Activated CD4-positive, alpha-beta memory T cell treated with anti-CD3 and anti-CD28 coated beads for 36 hours (primary cell): ENCODE measurements at regions not wholly inside any gene's neighbourhood (a gene's known extent, or its start where the extent isn't known, plus 50 kb on each side); places are given as distances from the start of the nearest gene placed in this dataset.

ENCODE experiments used
- CTCF ChIA-PET: fragments of 350-600 bp; sonication (Branson Sonifier 250); formaldehyde crosslinking; loops from one replicate; lab custom pipeline; 2021; ENCODE audit warnings: antibody characterized with exemption, inconsistent platforms; lab: Charles Lee
- POLR2A ChIA-PET: fragments of 350-600 bp; sonication (Branson Sonifier 250); formaldehyde crosslinking; loops from one replicate; lab custom pipeline; 2021; ENCODE audit warnings: antibody characterized with exemption; lab: Charles Lee
- DNase-seq: peaks from one replicate; pipeline ENCODE4 v3.0.0-alpha.2; 2020
- H3K27ac Mint-ChIP-seq: one replicate; pipeline ENCODE4 v1.8.0; 2021; ENCODE audit warnings: mixed read lengths
- H3K27me3 Mint-ChIP-seq: one replicate; pipeline ENCODE4 v1.8.0; 2021; ENCODE audit warnings: mixed read lengths
- H3K36me3 Mint-ChIP-seq: one replicate; pipeline ENCODE4 v1.8.0; 2021; ENCODE audit warnings: mixed read lengths
- H3K4me1 Mint-ChIP-seq: one replicate; pipeline ENCODE4 v1.8.0; 2021; ENCODE audit warnings: low read depth, mixed read lengths
- H3K4me3 Mint-ChIP-seq: one replicate; pipeline ENCODE4 v1.8.0; 2021; ENCODE audit warnings: mild to moderate bottlenecking, mixed read lengths
- H3K9me3 Mint-ChIP-seq: one replicate; pipeline ENCODE4 v1.8.0; 2021; ENCODE audit warnings: mixed read lengths
- intact Hi-C: fragments of 100-400 bp; cut with micrococcal nuclease; formaldehyde crosslinking; loops from one replicate; pipeline ENCODE4 v1.15.1; 2023

- DNase-seq = no peak
- Mint-ChIP-seq H3K36me3 (no peaks in the 10 kb centered on the region), H3K4me3 (no peak overlapping the region), H3K4me1 (no peaks in the 10 kb centered on the region), H3K9me3 (peaks cover 10% of the 10 kb centered on the region), H3K27me3 (no peaks in the 10 kb centered on the region), H3K27ac (no peak overlapping the region)
- CTCF ChIA-PET = no interaction called here
- POLR2A ChIA-PET = no interaction called here
- intact Hi-C loops = no loop called here
Measured at GRCh38 chr10:83582407-83583095, 556.8 kb upstream of the GHITM start.

GRCh38 chr10:83585686-83586085 lies 553.6 kb upstream of the GHITM start:
- H3K4me3 Mint-ChIP-seq = no peak overlapping the region
- no peaks in the 10 kb centered on the region for H3K4me1 Mint-ChIP-seq
- H3K36me3 Mint-ChIP-seq = no peaks in the 10 kb centered on the region
- H3K9me3 Mint-ChIP-seq = peaks cover 2% of the 10 kb centered on the region
- intact Hi-C loops = no loop called here
- CTCF ChIA-PET = no interaction called here
- POLR2A ChIA-PET = no interaction called here
- DNase-seq = no peak
- H3K27me3 Mint-ChIP-seq = no peaks in the 10 kb centered on the region
- H3K27ac Mint-ChIP-seq = no peak overlapping the region

GRCh38 chr10:83592337-83592935 lies 546.9 kb upstream of the GHITM start:
- intact Hi-C loops = no loop called here
- H3K4me1 Mint-ChIP-seq = no peaks in the 10 kb centered on the region
- H3K27ac Mint-ChIP-seq = no peak overlapping the region
- no peak overlapping the region for H3K4me3 Mint-ChIP-seq
- no peaks in the 10 kb centered on the region for H3K36me3 Mint-ChIP-seq
- no peaks in the 10 kb centered on the region for H3K27me3 Mint-ChIP-seq
- peaks cover 18% of the 10 kb centered on the region for H3K9me3 Mint-ChIP-seq
- ChIA-PET POLR2A (no interaction called here), CTCF (no interaction called here)
- DNase-seq = no peak

GRCh38 chr10:83603708-83604107 lies 535.6 kb upstream of the GHITM start:
- H3K4me3 Mint-ChIP-seq = no peak overlapping the region
- H3K36me3 Mint-ChIP-seq = no peaks in the 10 kb centered on the region
- peaks cover 2% of the 10 kb centered on the region for H3K9me3 Mint-ChIP-seq
- CTCF ChIA-PET = interaction anchor here (1.3 to 1.4 kb wide), 2 partner anchors 11 to 268 kb away, joined by 3 to 4 read pairs; no protein-coding TSS in a partner anchor
- no peak for DNase-seq
- peaks cover 6% of the 10 kb centered on the region for H3K4me1 Mint-ChIP-seq
- H3K27ac Mint-ChIP-seq = no peak overlapping the region
- H3K27me3 Mint-ChIP-seq = no peaks in the 10 kb centered on the region
- intact Hi-C loops = loop anchor here (1.0 kb wide), 1 partner anchor 77 kb away; no protein-coding TSS in a partner anchor
- POLR2A ChIA-PET = interaction anchor here (0.6 kb wide), 1 partner anchor 27 kb away, joined by 6 read pairs; no protein-coding TSS in a partner anchor

GRCh38 chr10:83605783-83606630 lies 533.3 kb upstream of the GHITM start:
- no peaks in the 10 kb centered on the region for H3K36me3 Mint-ChIP-seq
- H3K4me1 Mint-ChIP-seq = peaks cover 6% of the 10 kb centered on the region
- H3K27ac Mint-ChIP-seq = no peak overlapping the region
- ChIA-PET CTCF (no interaction called here), POLR2A (no interaction called here)
- H3K9me3 Mint-ChIP-seq = peaks cover 2% of the 10 kb centered on the region
- intact Hi-C loops = no loop called here
- H3K27me3 Mint-ChIP-seq = no peaks in the 10 kb centered on the region
- DNase-seq = no peak
- H3K4me3 Mint-ChIP-seq = no peak overlapping the region

- intact Hi-C loops = no loop called here
- DNase-seq = no peak
- Mint-ChIP-seq H3K9me3 (peaks cover 2% of the 10 kb centered on the region), H3K36me3 (no peaks in the 10 kb centered on the region), H3K27me3 (no peaks in the 10 kb centered on the region), H3K4me3 (no peak overlapping the region), H3K4me1 (peaks cover 6% of the 10 kb centered on the region), H3K27ac (no peak overlapping the region)
- CTCF ChIA-PET = no interaction called here
- POLR2A ChIA-PET = no interaction called here
Measured at GRCh38 chr10:83607959-83608745, 531.2 kb upstream of the GHITM start.

GRCh38 chr10:83612050-83612449 lies 527.3 kb upstream of the GHITM start:
- POLR2A ChIA-PET = no interaction called here

GRCh38 chr10:83612746-83613145 lies 526.6 kb upstream of the GHITM start:
- Mint-ChIP-seq H3K9me3 (peaks cover 3% of the 10 kb centered on the region), H3K27me3 (no peaks in the 10 kb centered on the region), H3K36me3 (no peaks in the 10 kb centered on the region), H3K4me1 (no peaks in the 10 kb centered on the region), H3K4me3 (no peak overlapping the region), H3K27ac (no peak overlapping the region)
- intact Hi-C loops = no loop called here
- DNase-seq = no peak
- CTCF ChIA-PET = no interaction called here
- POLR2A ChIA-PET = no interaction called here

More at GRCh38 chr10:83612050-83612449, 527.3 kb upstream of the GHITM start:
- Mint-ChIP-seq H3K9me3 (peaks cover 5% of the 10 kb centered on the region), H3K4me3 (no peak overlapping the region), H3K4me1 (no peaks in the 10 kb centered on the region), H3K27me3 (no peaks in the 10 kb centered on the region), H3K27ac (no peak overlapping the region), H3K36me3 (no peaks in the 10 kb centered on the region)
- intact Hi-C loops = no loop called here
- no peak for DNase-seq
- CTCF ChIA-PET = no interaction called here

GRCh38 chr10:83617172-83617571 lies 522.1 kb upstream of the GHITM start:
- Mint-ChIP-seq H3K4me1 (no peaks in the 10 kb centered on the region), H3K27ac (no peak overlapping the region), H3K9me3 (peaks cover 3% of the 10 kb centered on the region), H3K36me3 (no peaks in the 10 kb centered on the region), H3K27me3 (no peaks in the 10 kb centered on the region), H3K4me3 (no peak overlapping the region)
- no peak for DNase-seq
- intact Hi-C loops = no loop called here
- ChIA-PET POLR2A (no interaction called here), CTCF (no interaction called here)

GRCh38 chr10:83617692-83618545 lies 521.4 kb upstream of the GHITM start:
- no peaks in the 10 kb centered on the region for H3K4me1 Mint-ChIP-seq
- ChIA-PET POLR2A (no interaction called here), CTCF (no interaction called here)
- intact Hi-C loops = no loop called here
- H3K27me3 Mint-ChIP-seq = no peaks in the 10 kb centered on the region
- no peaks in the 10 kb centered on the region for H3K36me3 Mint-ChIP-seq
- H3K27ac Mint-ChIP-seq = no peak overlapping the region
- H3K9me3 Mint-ChIP-seq = peaks cover 3% of the 10 kb centered on the region
- no peak overlapping the region for H3K4me3 Mint-ChIP-seq
- DNase-seq = no peak

- POLR2A ChIA-PET = no interaction called here
Measured at GRCh38 chr10:83625831-83626360, 513.4 kb upstream of the GHITM start.

More at GRCh38 chr10:83625831-83626360, 513.4 kb upstream of the GHITM start:
- H3K27me3 Mint-ChIP-seq = peaks cover 1% of the 10 kb centered on the region
- H3K9me3 Mint-ChIP-seq = peaks cover 2% of the 10 kb centered on the region
- no peak overlapping the region for H3K27ac Mint-ChIP-seq
- H3K36me3 Mint-ChIP-seq = no peaks in the 10 kb centered on the region
- H3K4me1 Mint-ChIP-seq = no peaks in the 10 kb centered on the region
- intact Hi-C loops = no loop called here
- H3K4me3 Mint-ChIP-seq = no peak overlapping the region
- CTCF ChIA-PET = no interaction called here
- no peak for DNase-seq
